ENCODE measurements at regions not wholly inside any gene's neighbourhood (a gene's known extent, or its start where the extent isn't known, plus 50 kb on each side); places are given as distances from the start of the nearest gene placed in this dataset.

- H3K79me1 ChIP-seq (ENCODE audit: low read depth in 1 of 2, low read length in 2 of 2): no peaks in the 10 kb centered on the region
- POLR2A ChIA-PET (ENCODE audit: unreplicated experiment): no interaction called here
- 100% methylated on average over 1 of the region's 10 CpGs; no CpG with 5 or more reads in 1 of the 2 experiments for WGBS, 2 experiments (ENCODE audit: extremely low coverage in 2 of 2, insufficient read length in 1 of 2)
- H4K20me1 ChIP-seq (ENCODE audit: insufficient read depth, low read length): no peaks in the 10 kb centered on the region
- CTCF ChIA-PET: no interaction called here
- no peaks in the 10 kb centered on the region for H3K4me1 ChIP-seq (ENCODE audit: control insufficient read depth, insufficient read depth, low read length)
- no peak overlapping the region for H3K23ac ChIP-seq (ENCODE audit: low read depth, low read length)
- no peak overlapping the region for H2BK5ac ChIP-seq (ENCODE audit: low read depth, low read length, poor library complexity, severe bottlenecking)
- ATAC-seq (ENCODE audit: low read depth) (no peak), DNase-seq (no peak)
- H3K4ac ChIP-seq (ENCODE audit: low read depth, low read length): no peak overlapping the region
- H3K4me2 ChIP-seq (ENCODE audit: low read depth, low read length): no peak overlapping the region
- no peak overlapping the region for H3K14ac ChIP-seq (replicated peaks; ENCODE audit: low read depth, low read length)
- BruUV-seq (replicated peaks): no TSS peak
- H3K27ac ChIP-seq (ENCODE audit: insufficient read depth, low read length): no peak overlapping the region
- dilution Hi-C loops (cut with HindIII; ENCODE audit: low sequenced_read_pairs, unreplicated experiment) (no loop called here), in situ Hi-C loops (cut with MboI; ENCODE audit: low sequenced_read_pairs) (no loop called here), intact Hi-C loops (cut with micrococcal nuclease) (no loop called here)
- H4K8ac ChIP-seq (ENCODE audit: low read depth in 2 of 2, low read length in 2 of 2): no peak overlapping the region
- no peaks in the 10 kb centered on the region for H3K9me1 ChIP-seq (ENCODE audit: insufficient read depth, low read length)
- H3K56ac ChIP-seq (ENCODE audit: extremely low read depth, insufficient read depth, low read length): no peak overlapping the region
- H3K9ac ChIP-seq (ENCODE audit: low read depth, low read length): no peak overlapping the region
- no peaks in the 10 kb centered on the region for H3K27me3 ChIP-seq (ENCODE audit: control insufficient read depth, insufficient read depth, low read length)
- H3K36me3 ChIP-seq (ENCODE audit: control insufficient read depth, insufficient read depth, low read length): no peaks in the 10 kb centered on the region
- H2AK9ac ChIP-seq (replicated peaks; ENCODE audit: low read depth, low read length, poor library complexity): peak overlapping the region; percentile 9
- TF ChIP-seq CHD1 (IDR thresholded peaks at IDR 0.05; ENCODE audit: low read depth, low read length): no peak
- no peak overlapping the region for H2BK20ac ChIP-seq (ENCODE audit: low read depth, low read length)
- no peak overlapping the region for H3K18ac ChIP-seq (ENCODE audit: low read depth, low read length)
- H2BK15ac ChIP-seq (ENCODE audit: low read depth, low read length): no peak overlapping the region
- H3K4me3 ChIP-seq (ENCODE audit: insufficient read depth, low read depth, low read length): no peak overlapping the region
- H3K9me3 ChIP-seq (ENCODE audit: control insufficient read depth, insufficient read depth, low read length): peaks cover 74% of the 10 kb centered on the region
- H2BK120ac ChIP-seq (ENCODE audit: low read depth, low read length): no peak overlapping the region
- H2AFZ ChIP-seq (replicated peaks; ENCODE audit: low read length, poor library complexity): no peak overlapping the region
- no peak overlapping the region for H2AK5ac ChIP-seq (ENCODE audit: low read depth, low read length)
- no peak overlapping the region for H4K5ac ChIP-seq (ENCODE audit: low read depth, low read length)
- H4K91ac ChIP-seq (ENCODE audit: insufficient read depth, low read depth, low read length): no peak overlapping the region
Observed at GRCh38 chr22:48754611-48755058, 1073.0 kb downstream of the BRD1 start.

Data from IMR-90 (cell line).